ENCODE measurements at regions not wholly inside any gene's neighbourhood (a gene's known extent, or its start where the extent isn't known, plus 50 kb on each side); places are given as distances from the start of the nearest gene placed in this dataset.

- TF ChIP-seq POLR2A (IDR thresholded peaks at IDR 0.05) (no peak), CTCF (IDR thresholded peaks at IDR 0.05) (no peak)
Observed at GRCh38 chr2:121955872-121956271, 200.4 kb downstream of the TSN start.

All from body of pancreas (tissue), 4 donors.